ENCODE measurements at regions not wholly inside any gene's neighbourhood (a gene's known extent, or its start where the extent isn't known, plus 50 kb on each side); places are given as distances from the start of the nearest gene placed in this dataset.

DNA sequence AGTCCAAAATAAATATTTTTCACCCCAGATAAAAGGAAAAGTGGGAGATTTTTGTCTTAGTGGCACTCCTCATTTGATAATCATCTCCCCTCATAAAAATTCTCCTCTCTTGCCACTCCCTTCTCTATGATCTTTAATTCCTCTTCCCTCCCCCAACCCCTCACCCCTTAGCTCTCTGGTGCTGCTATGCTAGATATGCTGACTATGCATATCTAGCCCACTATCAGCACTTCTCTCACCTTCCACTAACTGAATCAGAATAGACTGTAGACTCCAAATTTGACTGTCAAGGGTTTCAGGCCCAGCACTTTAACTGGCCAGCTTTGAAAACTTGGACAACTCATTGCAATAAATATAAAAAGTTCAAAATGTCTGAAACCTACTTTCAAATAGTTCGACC is 254.2 kb downstream of the ETNK1 start:
- TF ChIP-seq, protein P1, sequence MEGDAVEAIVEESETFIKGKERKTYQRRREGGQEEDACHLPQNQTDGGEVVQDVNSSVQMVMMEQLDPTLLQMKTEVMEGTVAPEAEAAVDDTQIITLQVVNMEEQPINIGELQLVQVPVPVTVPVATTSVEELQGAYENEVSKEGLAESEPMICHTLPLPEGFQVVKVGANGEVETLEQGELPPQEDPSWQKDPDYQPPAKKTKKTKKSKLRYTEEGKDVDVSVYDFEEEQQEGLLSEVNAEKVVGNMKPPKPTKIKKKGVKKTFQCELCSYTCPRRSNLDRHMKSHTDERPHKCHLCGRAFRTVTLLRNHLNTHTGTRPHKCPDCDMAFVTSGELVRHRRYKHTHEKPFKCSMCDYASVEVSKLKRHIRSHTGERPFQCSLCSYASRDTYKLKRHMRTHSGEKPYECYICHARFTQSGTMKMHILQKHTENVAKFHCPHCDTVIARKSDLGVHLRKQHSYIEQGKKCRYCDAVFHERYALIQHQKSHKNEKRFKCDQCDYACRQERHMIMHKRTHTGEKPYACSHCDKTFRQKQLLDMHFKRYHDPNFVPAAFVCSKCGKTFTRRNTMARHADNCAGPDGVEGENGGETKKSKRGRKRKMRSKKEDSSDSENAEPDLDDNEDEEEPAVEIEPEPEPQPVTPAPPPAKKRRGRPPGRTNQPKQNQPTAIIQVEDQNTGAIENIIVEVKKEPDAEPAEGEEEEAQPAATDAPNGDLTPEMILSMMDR (IDR thresholded peaks at IDR 0.05) = no peak
- TF ChIP-seq ZFX (IDR thresholded peaks at IDR 0.05; ENCODE audit: borderline replicate concordance) = no peak

Data from 22Rv1 (cell line).